GM12875 (cell line): ENCODE measurements at regions not wholly inside any gene's neighbourhood (a gene's known extent, or its start where the extent isn't known, plus 50 kb on each side); places are given as distances from the start of the nearest gene placed in this dataset.
"Not testable (repeated sequence)": the region's sequence is repeated elsewhere in the genome, so short reads cannot be mapped to it uniquely, and the experiment has no call there.

Source experiments
- H3K4me3 ChIP-seq: one replicate; pipeline ENCODE4 v1.5.1; 2011; ENCODE audit warnings: low read depth, low read length, control low read depth
- TF ChIP-seq, protein P1 (sequence below): IDR thresholded peaks from 2 replicates; pipeline ENCODE4 v1.5.1; 2011; ENCODE audit warnings: low read depth, mild to moderate bottlenecking, control low read depth, inconsistent platforms, low read length, moderate library complexity, borderline replicate concordance; ENCODE audit not compliant: insufficient read depth

- H3K4me3 ChIP-seq = no peak overlapping the region
- TF ChIP-seq, protein P1, sequence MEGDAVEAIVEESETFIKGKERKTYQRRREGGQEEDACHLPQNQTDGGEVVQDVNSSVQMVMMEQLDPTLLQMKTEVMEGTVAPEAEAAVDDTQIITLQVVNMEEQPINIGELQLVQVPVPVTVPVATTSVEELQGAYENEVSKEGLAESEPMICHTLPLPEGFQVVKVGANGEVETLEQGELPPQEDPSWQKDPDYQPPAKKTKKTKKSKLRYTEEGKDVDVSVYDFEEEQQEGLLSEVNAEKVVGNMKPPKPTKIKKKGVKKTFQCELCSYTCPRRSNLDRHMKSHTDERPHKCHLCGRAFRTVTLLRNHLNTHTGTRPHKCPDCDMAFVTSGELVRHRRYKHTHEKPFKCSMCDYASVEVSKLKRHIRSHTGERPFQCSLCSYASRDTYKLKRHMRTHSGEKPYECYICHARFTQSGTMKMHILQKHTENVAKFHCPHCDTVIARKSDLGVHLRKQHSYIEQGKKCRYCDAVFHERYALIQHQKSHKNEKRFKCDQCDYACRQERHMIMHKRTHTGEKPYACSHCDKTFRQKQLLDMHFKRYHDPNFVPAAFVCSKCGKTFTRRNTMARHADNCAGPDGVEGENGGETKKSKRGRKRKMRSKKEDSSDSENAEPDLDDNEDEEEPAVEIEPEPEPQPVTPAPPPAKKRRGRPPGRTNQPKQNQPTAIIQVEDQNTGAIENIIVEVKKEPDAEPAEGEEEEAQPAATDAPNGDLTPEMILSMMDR = no peak
These were observed 885.2 kb upstream of the AUTS2 start for GRCh38 chr7:68712956-68713495.

DNA sequence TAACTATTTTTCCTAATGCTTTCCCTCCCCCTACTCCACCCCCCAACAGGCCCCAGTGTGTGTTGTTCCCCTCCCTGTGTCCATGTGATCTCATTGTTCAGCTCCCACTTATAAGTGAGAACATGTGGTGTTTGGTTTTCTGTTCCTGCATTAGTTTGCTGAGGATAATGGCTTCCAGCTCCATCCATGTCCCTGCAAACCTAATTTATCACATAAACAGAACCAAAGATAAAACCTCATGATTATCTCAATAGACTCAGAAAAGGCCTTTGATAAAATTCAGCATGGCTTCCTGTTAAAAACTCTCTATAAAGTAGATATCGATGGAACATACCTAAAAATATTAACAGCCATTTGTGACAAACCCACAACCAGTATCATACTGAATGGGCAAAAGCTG lies 884.1 kb upstream of the AUTS2 start:
- H3K4me3 ChIP-seq = not testable (repeated sequence)

- TF ChIP-seq, protein P1 = no peak
- H3K4me3 ChIP-seq = no peak overlapping the region
These were observed 882.4 kb upstream of the AUTS2 start for GRCh38 chr7:68715907-68716306.

- TF ChIP-seq, protein P1 = no peak
- no peak overlapping the region for H3K4me3 ChIP-seq
These were observed 881.1 kb upstream of the AUTS2 start for GRCh38 chr7:68717176-68717575.

DNA sequence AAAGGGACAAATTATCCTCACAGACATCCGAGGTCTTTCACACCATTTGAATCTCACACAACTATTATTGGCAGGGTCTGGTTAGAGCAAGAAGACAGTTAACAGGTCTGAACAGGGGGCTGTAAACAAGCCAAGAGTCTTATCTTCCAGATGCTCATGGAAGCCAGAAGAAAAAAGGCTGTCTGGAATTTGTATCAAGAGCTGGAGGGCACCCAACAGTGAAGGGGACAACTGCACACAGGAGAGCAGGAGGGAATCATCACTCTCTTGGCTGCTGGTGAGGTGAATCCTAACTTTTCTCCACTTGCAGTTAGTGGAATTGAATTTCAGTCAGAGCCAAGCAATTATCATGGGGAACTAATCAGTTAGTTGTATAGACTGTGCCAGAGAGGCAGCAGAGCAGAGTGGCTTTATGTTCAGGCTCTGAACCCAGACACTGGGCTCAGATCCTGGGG lies 880.2 kb upstream of the AUTS2 start:
- TF ChIP-seq, protein P1 = no peak

DNA sequence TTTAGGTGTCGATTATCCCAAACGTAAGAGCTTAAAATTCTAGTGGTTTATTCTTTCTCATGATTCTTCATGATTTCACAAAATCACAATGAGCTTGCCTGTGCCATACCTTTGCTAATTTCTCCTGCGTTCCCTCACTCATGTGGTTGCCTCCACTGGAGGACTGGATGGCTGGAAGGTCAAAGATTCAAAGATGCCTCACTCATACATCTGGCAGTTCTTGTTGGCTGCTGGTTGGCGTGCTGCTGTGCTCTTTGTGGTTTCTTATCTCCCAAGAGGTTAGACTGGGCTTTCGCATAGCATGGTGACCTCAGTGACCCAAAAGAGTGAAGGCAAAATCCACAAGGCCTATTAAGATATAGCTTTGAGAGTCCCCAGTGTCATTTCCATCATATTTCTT lies 877.6 kb upstream of the AUTS2 start:
- TF ChIP-seq, protein P1 = no peak

More for the DNA sequence above, 880.2 kb upstream of the AUTS2 start:
- no peak overlapping the region for H3K4me3 ChIP-seq

GRCh38 chr7:68722044-68722443 lies 876.2 kb upstream of the AUTS2 start:
- H3K4me3 ChIP-seq = no peak overlapping the region
- TF ChIP-seq, protein P1 = no peak

More for the DNA sequence above, 877.6 kb upstream of the AUTS2 start:
- no peak overlapping the region for H3K4me3 ChIP-seq
